ENCODE measurements at regions not wholly inside any gene's neighbourhood (a gene's known extent, or its start where the extent isn't known, plus 50 kb on each side); places are given as distances from the start of the nearest gene placed in this dataset.
"Not testable (repeated sequence)": the region's sequence is repeated elsewhere in the genome, so short reads cannot be mapped to it uniquely, and the experiment has no call there.

DNA sequence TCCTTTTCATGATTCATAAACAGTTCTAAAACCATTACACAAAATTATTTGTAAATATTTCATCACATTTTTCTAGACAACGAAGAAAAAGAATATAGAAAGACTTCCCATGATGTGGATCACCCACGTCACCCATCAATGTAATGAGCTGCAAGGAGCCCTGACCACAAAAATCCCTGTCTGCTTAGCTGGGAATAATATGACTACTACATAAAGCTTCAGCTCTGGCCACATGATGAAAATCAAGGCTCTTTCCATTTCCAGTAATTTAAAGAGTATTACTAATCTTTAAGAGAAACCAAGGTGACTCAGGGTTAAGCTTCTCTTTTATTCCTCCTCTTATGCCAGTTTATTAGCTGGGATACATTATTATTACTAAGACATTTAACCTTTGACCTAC lies 180.8 kb upstream of the CACNA2D1 start:
- no peak for FAIRE-seq

- no peak for FAIRE-seq
Observed at GRCh38 chr7:82623812-82624211, 180.2 kb upstream of the CACNA2D1 start.

GRCh38 chr7:82617156-82617555 lies 173.6 kb upstream of the CACNA2D1 start:
- FAIRE-seq: no peak

- FAIRE-seq: no peak
Observed at GRCh38 chr7:82616059-82616728, 172.6 kb upstream of the CACNA2D1 start.

GRCh38 chr7:82615527-82615926 lies 171.9 kb upstream of the CACNA2D1 start:
- FAIRE-seq: no peak

- FAIRE-seq: no peak
Observed at GRCh38 chr7:82609746-82610145, 166.2 kb upstream of the CACNA2D1 start.

DNA sequence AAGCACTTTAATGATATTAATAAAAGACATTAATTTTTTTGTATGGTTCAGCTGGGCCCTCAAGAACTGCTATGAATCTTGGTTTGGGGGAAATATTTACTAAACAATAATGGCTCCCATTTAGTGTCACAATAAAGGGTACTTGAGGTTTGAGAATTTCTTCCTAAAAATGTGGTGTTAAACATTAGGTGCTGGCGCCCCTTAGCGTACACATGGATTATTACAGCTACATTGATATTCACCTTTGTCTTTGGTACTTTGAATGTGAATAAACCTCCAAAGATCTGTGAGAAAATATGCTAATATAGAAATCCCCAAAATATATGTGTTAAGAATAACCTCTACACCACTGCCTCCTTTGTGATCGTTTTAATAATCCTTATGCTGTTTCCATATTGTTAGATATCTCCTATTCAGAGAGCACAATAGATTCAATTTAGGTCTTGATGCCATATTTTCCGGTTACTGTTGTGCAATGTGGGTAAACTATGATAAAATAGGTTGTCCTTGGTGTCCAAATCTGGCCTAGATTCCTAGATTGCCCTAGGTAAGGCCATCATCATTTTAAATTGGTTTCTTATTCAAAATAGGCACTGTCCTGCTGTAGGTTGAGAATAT lies 161.8 kb upstream of the CACNA2D1 start:
- FAIRE-seq: peak; percentile 93

DNA sequence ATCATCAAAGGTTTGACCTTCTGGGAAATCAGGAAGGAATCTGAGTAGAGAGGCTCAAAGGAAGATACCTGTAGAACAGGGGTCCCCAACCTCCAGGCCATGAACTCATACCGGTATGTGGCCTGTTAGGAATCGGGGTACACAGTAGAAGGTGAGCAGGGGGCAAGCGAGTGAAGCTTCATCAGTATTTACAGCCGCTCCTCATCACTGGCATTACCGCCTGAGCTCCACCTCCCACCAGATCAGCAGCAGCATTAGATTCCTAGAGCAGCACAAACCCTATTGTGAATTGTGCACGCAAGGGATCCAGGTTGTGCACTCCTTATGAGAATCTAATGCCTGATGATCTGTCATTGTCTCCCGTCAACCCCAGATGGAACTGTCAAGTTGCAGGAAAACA lies 158.5 kb upstream of the CACNA2D1 start:
- no peak for FAIRE-seq

GRCh38 chr7:82600531-82600930 lies 157.0 kb upstream of the CACNA2D1 start:
- FAIRE-seq: no peak

- no peak for FAIRE-seq
Observed at GRCh38 chr7:82599895-82600294, 156.3 kb upstream of the CACNA2D1 start.

- no peak for FAIRE-seq
Observed at GRCh38 chr7:82598958-82599357, 155.4 kb upstream of the CACNA2D1 start.

GRCh38 chr7:82595795-82596194 lies 152.2 kb upstream of the CACNA2D1 start:
- FAIRE-seq: not testable (repeated sequence)

GRCh38 chr7:82595176-82595575 lies 151.6 kb upstream of the CACNA2D1 start:
- FAIRE-seq: peak; percentile 93

GRCh38 chr7:82594665-82595064 lies 151.1 kb upstream of the CACNA2D1 start:
- no peak for FAIRE-seq

DNA sequence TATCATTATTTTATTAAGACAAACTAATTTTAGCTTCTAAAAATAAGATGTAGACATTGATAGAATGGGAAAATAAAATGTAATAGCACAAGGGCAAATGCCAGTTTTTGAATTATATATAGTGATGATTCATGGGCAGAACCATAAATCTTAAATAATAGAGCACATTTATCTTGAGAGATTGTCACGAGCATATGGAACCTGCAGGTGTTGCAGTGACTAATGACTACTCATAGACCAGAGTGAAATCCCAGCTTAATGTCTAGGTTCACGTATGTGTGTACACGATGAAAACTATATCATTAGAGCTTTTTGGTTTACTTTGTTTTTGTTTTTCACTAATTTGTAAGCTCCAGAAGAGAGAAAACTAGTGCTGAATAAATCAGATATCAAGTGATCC lies 150.2 kb upstream of the CACNA2D1 start:
- no peak for FAIRE-seq

GRCh38 chr7:82592416-82592815 lies 148.8 kb upstream of the CACNA2D1 start:
- FAIRE-seq: no peak

DNA sequence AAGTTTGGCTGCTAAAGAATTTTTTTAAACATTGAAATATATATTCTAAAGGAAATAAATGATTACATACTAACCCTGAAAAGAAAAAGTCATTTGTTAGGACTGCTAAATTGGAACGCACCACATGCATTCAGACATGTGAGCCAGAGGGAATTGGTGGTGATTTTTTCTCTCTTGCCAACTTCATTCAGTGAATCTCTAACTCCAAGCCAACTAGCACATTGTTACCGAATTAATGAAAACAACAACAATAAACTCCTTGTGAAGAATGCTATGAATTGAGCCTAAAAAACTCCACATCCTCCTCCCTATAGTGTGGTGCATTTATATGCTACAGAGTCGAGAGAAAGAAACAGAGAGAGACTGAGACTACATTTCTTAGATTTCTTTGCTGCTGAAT lies 135.5 kb upstream of the CACNA2D1 start:
- FAIRE-seq: no peak

GRCh38 chr7:82578430-82578829 lies 134.9 kb upstream of the CACNA2D1 start:
- no peak for FAIRE-seq

GRCh38 chr7:82572195-82572880 lies 128.8 kb upstream of the CACNA2D1 start:
- FAIRE-seq: peak; percentile 80

DNA sequence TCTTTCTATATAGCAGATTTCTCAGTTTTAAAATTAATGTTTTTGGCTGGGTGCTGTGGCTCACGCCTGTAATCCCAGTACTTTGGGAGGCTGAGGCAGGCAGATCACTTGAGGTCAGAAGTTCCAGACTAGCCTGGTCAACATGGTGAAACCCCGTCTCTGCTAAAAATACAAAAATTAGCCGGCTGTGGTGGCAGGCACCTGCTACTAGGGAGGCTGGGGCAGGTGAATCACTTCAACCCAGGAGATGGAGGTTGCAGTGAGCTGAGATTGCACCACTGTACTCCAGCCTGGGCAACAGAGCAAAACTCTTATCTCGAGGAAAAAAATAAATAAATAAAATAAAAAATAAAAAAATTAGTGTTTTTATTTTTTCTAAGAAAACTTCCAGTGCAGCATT lies 127.5 kb upstream of the CACNA2D1 start:
- not testable (repeated sequence) for FAIRE-seq

DNA sequence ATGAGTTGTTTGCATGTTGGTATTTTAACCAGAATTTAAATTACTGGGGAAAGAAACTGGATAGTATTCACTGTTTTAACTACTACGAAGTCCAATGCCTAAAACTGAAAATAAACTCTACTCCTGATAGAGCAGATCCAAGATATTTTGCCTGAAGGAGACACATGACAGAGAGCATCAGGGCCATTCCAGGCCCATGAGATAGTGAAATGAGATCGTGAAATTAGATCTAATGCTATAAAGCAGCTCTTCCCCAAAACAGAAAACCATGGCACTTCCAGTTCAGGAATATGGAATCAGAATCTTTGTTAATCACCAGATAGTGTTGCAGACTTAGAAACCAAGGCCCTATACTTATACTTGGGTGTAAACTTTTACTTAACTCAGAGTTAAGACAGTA lies 124.3 kb upstream of the CACNA2D1 start:
- no peak for FAIRE-seq

DNA sequence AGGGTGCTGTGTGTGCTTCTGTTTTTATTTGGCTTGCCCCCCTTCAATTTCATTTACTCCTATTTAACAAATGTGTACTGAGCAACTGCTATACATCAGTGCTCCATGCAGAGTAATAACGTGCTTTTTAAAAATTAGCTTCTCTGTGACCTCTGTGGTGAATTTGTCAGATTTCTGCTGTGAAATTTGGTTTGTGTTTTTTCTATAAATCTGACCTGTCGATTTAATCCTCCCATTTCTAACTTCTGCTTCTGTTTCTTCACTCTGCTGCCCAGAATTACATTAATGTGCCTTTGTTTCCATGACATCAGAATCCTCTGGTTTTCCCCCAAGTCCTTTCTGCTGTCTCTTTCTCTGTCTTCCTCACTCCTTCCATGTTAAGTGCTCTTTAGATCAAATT lies 123.8 kb upstream of the CACNA2D1 start:
- FAIRE-seq: no peak

DNA sequence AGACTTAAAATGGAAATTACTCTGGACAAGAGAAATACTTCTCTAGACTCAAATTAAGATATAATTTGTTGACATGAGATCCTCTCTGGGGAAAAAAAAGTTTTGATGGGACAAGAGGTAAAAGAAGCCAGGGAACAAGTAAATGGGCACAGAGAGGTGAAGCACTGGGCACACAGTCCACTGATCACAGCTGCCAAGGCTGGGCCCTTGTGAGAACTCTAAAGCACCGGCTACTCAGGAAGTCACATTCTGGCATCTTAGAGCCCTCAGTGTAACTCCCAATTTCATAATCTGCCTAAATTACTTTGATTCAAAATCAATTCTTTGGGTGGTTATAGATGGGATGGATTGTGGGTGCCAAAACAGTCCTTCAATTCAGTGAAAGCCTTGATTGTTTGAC lies 123.2 kb upstream of the CACNA2D1 start:
- no peak for FAIRE-seq

DNA sequence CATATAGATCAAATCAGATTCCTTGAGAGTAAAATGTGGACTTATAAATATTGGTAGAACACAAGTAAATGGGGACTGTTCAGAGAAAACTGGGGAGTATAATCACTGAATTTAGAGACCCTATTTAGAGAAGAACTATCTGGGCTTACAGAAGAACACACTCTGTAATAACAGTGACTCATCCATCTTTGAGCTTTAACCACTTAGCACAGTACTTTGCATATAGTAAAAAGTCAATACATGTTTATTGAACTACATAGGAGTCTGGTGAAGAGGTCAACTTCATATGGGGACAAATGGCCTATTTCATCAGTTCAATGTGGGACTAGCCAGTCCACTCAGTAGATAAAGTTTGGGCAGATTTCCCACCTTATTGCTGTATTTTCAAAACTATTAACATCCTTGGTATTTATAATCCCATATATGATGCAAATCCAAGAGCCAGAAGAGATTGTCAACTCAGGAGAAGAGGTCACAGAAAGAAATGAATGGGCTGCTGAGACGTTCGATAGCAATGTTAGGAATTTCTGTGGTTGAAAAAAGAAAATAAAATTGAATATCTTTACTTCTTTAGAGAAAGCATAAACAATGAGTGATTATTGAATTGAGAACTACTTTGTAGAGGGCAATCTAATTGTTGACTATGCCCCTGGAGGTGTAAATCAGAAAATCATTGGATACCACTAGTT lies 119.3 kb upstream of the CACNA2D1 start:
- FAIRE-seq: no peak
